PFSK-1 (cell line): ENCODE measurements at regions not wholly inside any gene's neighbourhood (a gene's known extent, or its start where the extent isn't known, plus 50 kb on each side); places are given as distances from the start of the nearest gene placed in this dataset.

Source experiments
- FOXP2 ChIP-seq: optimal IDR thresholded peaks from 2 replicates; pipeline ENCODE3; 2011; ENCODE audit warnings: borderline replicate concordance, control low read depth, inconsistent platforms; ENCODE audit not compliant: insufficient read depth; ENCODE audit errors: extremely low read length, extremely low read depth
- POLR2AphosphoS5 ChIP-seq: IDR thresholded peaks from 2 replicates; pipeline ENCODE4 v1.6.1; 2012; ENCODE audit warnings: low read depth, mild to moderate bottlenecking, control low read depth, low read length, moderate library complexity
- SIN3A ChIP-seq: IDR thresholded peaks from 2 replicates; pipeline ENCODE4 v1.6.1; 2012; ENCODE audit warnings: mild to moderate bottlenecking, low read length, moderate library complexity, borderline replicate concordance; ENCODE audit not compliant: insufficient read depth

GRCh38 chr14:54213536-54213935 lies 183.3 kb upstream of the CDKN3 start:
- TF ChIP-seq FOXP2 (no peak), POLR2AphosphoS5 (no peak), SIN3A (no peak)
